Left ventricle myocardium inferior (tissue), 1 donor: ENCODE measurements at regions not wholly inside any gene's neighbourhood (a gene's known extent, or its start where the extent isn't known, plus 50 kb on each side); places are given as distances from the start of the nearest gene placed in this dataset.
A peak's percentile ranks its signal among the peaks of the same experiment; 100 is the strongest.

Experiments
- DNase-seq: peaks from one replicate; pipeline ENCODE4 v3.0.0-alpha.2; 2020
- H3K27ac ChIP-seq: fragments of 200-600 bp; replicated peaks from 2 replicates; pipeline ENCODE4 v1.8.0; 2021
- H3K27me3 ChIP-seq: fragments of 200-600 bp; 2 replicates; pipeline ENCODE4 v1.8.0; 2021; ENCODE audit warnings: low read depth
- H3K36me3 ChIP-seq: fragments of 200-600 bp; 2 replicates; pipeline ENCODE4 v1.8.0; 2021
- H3K4me1 ChIP-seq: fragments of 200-600 bp; 2 replicates; pipeline ENCODE4 v1.8.0; 2021
- H3K4me3 ChIP-seq: fragments of 200-600 bp; 2 replicates; pipeline ENCODE4 v1.8.0; 2021; ENCODE audit warnings: mild to moderate bottlenecking, moderate library complexity
- H3K9me3 ChIP-seq: fragments of 200-600 bp; replicated peaks from 2 replicates; pipeline ENCODE4 v1.8.0; 2021
- intact Hi-C: fragments of 100-400 bp; cut with micrococcal nuclease; formaldehyde crosslinking; loops from one replicate; pipeline ENCODE4 v1.11.0; 2022
- TF ChIP-seq, protein P1 (sequence below): fragments of 200-600 bp; IDR thresholded peaks from 2 replicates; pipeline ENCODE4 v1.8.0; 2021; ENCODE audit warnings: antibody characterized with exemption, mild to moderate bottlenecking, borderline replicate concordance
- donor health status: DM: no; HTN: yes; CAD: no; lungs with severe emphysema.

DNA sequence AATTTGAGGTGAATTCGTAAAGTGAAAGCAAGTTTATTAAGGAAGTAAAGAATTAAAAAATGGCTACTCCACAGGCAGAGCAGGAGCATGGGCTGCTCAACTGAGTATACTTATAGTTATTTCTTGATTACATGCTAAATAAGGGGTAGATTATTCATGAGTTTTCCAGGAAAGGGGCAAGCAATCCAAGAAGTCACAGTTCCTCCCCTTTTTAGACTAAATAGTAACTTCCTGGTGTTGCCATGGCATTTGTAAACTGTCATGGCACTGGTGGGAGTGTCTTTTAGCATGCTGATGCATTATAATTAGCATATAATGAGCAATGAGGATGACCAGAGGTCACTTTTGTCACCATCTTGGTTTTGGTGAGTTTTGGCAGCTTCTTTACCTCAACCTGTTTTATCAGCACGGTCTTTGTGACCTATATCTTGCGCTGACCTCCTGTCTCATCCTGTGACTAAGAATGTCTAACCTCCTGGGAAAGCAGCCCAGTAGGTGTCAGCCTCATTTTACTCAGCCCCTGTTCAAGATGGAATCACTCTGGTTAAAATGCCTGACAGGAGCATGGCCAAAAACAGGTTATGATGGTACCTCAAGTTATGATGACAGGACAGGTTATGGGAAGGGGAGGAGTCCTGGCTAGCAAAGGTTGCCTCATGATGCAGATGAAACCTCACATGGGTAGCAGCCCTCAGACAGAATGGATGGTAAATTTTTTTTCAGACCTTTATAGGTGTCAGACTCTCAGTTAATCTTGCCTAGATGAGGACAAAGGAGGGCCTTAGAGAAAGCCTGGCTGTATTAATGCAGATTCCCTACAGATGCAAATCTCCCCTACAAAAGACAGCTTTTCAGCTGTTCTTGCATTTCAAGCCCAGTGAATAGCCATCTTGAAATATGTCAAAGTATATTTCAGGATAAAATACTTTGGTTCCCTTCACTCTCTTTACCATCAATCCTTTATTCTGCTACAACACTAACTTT is 49.7 kb downstream of the SIPA1L2 start:
- Histone ChIP-seq H3K4me3 (no peak overlapping the region), H3K27ac (peak overlapping the region; percentile 79), H3K27me3 (no peaks in the 10 kb centered on the region), H3K36me3 (no peaks in the 10 kb centered on the region), H3K9me3 (no peaks in the 10 kb centered on the region), H3K4me1 (peaks cover 75% of the 10 kb centered on the region)
- DNase-seq = no peak
- TF ChIP-seq, protein P1, sequence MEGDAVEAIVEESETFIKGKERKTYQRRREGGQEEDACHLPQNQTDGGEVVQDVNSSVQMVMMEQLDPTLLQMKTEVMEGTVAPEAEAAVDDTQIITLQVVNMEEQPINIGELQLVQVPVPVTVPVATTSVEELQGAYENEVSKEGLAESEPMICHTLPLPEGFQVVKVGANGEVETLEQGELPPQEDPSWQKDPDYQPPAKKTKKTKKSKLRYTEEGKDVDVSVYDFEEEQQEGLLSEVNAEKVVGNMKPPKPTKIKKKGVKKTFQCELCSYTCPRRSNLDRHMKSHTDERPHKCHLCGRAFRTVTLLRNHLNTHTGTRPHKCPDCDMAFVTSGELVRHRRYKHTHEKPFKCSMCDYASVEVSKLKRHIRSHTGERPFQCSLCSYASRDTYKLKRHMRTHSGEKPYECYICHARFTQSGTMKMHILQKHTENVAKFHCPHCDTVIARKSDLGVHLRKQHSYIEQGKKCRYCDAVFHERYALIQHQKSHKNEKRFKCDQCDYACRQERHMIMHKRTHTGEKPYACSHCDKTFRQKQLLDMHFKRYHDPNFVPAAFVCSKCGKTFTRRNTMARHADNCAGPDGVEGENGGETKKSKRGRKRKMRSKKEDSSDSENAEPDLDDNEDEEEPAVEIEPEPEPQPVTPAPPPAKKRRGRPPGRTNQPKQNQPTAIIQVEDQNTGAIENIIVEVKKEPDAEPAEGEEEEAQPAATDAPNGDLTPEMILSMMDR = no peak
- intact Hi-C loops = no loop called here

GRCh38 chr1:232579466-232579865 is 50.5 kb downstream of the SIPA1L2 start:
- intact Hi-C loops = no loop called here
- no peak for DNase-seq
- Histone ChIP-seq H3K27ac (peak overlapping the region; percentile 79), H3K4me3 (no peak overlapping the region), H3K36me3 (no peaks in the 10 kb centered on the region), H3K27me3 (no peaks in the 10 kb centered on the region), H3K4me1 (peaks cover 77% of the 10 kb centered on the region), H3K9me3 (no peaks in the 10 kb centered on the region)
- TF ChIP-seq, protein P1 = no peak

DNA sequence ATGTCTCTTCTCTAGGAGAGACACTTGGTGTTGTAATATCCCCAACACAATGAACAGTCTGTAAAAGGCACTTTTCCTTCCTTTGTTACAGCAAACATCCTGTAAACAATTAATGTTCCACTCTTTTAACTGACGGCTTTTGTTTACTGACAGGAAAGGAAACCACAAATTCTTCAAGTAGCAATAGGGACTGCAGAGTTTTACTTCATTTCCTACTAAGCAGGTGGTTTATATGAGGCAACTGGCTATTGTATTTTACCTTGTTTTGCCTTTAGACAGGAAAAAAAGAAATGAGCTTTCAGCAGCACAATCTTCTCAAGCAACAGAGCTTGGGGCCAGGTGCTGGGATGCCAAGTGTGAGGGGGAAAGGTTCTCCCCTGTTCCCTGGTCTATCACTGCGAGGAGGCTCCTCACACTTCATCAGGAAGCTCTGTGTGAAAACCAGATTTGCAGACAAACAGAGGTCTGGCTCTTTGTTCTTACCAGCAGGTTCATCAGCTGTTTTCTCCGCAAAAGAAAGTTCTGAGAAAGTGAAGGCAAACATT is 51.2 kb downstream of the SIPA1L2 start:
- H3K9me3 ChIP-seq = no peaks in the 10 kb centered on the region
- TF ChIP-seq, protein P1 = no peak
- H3K27ac ChIP-seq = peak overlapping the region; percentile 79
- no peaks in the 10 kb centered on the region for H3K36me3 ChIP-seq
- DNase-seq = no peak
- no peaks in the 10 kb centered on the region for H3K27me3 ChIP-seq
- no peak overlapping the region for H3K4me3 ChIP-seq
- intact Hi-C loops = no loop called here
- H3K4me1 ChIP-seq = peaks cover 77% of the 10 kb centered on the region

DNA sequence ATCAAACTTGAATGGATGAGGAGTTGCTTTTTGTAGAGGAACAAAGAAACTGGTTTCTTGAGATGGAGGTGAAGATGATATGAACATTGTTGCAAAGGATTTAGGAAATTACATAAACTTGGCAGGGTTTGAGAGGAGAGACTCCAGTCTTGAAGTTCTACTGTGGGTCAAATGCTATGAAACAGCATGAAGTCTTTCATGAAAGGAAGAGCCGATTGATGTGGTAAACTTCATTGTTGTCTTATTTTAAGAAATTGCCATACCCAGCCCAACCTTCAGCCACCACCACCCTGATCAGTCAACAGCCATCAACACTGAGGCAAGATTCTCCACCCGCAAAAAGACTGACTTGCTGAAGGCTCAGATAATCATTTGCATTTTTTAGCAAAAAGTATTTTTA is 52.2 kb downstream of the SIPA1L2 start:
- Histone ChIP-seq H3K27ac (peak overlapping the region; percentile 79), H3K27me3 (no peaks in the 10 kb centered on the region), H3K4me3 (no peak overlapping the region), H3K9me3 (no peaks in the 10 kb centered on the region), H3K4me1 (peaks cover 84% of the 10 kb centered on the region), H3K36me3 (no peaks in the 10 kb centered on the region)
- intact Hi-C loops = no loop called here
- TF ChIP-seq, protein P1 = no peak
- no peak for DNase-seq

DNA sequence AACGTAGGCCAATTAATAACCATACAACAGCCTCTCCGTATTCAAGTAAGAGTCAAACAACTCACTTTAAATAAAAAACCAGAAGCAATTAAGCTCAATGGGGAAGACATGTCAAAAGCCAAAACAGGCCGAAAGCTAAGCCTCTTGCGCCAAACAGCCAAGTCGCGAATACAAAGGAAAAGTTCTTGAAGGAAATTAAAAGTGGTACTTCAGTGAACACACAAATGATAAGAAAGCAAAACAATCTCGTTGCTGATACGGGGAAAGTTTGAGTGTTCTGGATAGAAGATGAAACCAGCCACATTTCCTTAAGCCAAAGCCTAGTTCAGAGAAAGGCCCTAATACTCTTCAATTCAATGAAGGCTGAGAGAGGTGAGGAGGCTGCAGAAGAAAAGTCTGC is 53.4 kb downstream of the SIPA1L2 start:
- Histone ChIP-seq H3K27me3 (no peaks in the 10 kb centered on the region), H3K4me3 (no peak overlapping the region), H3K36me3 (no peaks in the 10 kb centered on the region), H3K4me1 (peaks cover 81% of the 10 kb centered on the region), H3K27ac (peak overlapping the region; percentile 79), H3K9me3 (no peaks in the 10 kb centered on the region)
- intact Hi-C loops = no loop called here
- TF ChIP-seq, protein P1 = no peak
- DNase-seq = no peak
